Posterior cingulate gyrus (tissue), 11 donors: ENCODE measurements at regions not wholly inside any gene's neighbourhood (a gene's known extent, or its start where the extent isn't known, plus 50 kb on each side); places are given as distances from the start of the nearest gene placed in this dataset.

Source experiments
- DNase-seq, 10 donors: peaks; one replicate each; pipeline versions ENCODE4 v3.0.0 to v3.0.0-alpha.2; 2020 to 2021; ENCODE audit warnings: mixed read lengths in 3 of 10
- intact Hi-C: fragments of 100-400 bp; cut with DNase I; formaldehyde crosslinking; loops from one replicate; pipeline ENCODE4 v1.15.1; 2023

GRCh38 chr17:72025113-72025512 is 95.7 kb upstream of the SOX9 start:
- DNase-seq: no peak
- intact Hi-C loops: no loop called here

- intact Hi-C loops: no loop called here
Measured at GRCh38 chr17:72030067-72030899, 90.5 kb upstream of the SOX9 start.

GRCh38 chr17:72031219-72031884 is 89.5 kb upstream of the SOX9 start:
- intact Hi-C loops: no loop called here

More at GRCh38 chr17:72030067-72030899, 90.5 kb upstream of the SOX9 start:
- DNase-seq: peak in 9 of 10 donors; percentile 15 to 90 (median 44)

GRCh38 chr17:72033334-72033733 is 87.5 kb upstream of the SOX9 start:
- intact Hi-C loops: no loop called here
- no peak for DNase-seq

More at GRCh38 chr17:72031219-72031884, 89.5 kb upstream of the SOX9 start:
- DNase-seq: no peak

- intact Hi-C loops: no loop called here
- no peak for DNase-seq
Measured at GRCh38 chr17:72034000-72034399, 86.8 kb upstream of the SOX9 start.

GRCh38 chr17:72038427-72038826 is 82.4 kb upstream of the SOX9 start:
- intact Hi-C loops: no loop called here

GRCh38 chr17:72039490-72039889 is 81.3 kb upstream of the SOX9 start:
- intact Hi-C loops: no loop called here
- DNase-seq: no peak

More at GRCh38 chr17:72038427-72038826, 82.4 kb upstream of the SOX9 start:
- DNase-seq: no peak

- intact Hi-C loops: no loop called here
- no peak for DNase-seq
Measured at GRCh38 chr17:72046178-72046577, 74.6 kb upstream of the SOX9 start.

- no peak for DNase-seq
- intact Hi-C loops: no loop called here
Measured at GRCh38 chr17:72046643-72047612, 73.9 kb upstream of the SOX9 start.

- intact Hi-C loops: no loop called here
- no peak for DNase-seq
Measured at GRCh38 chr17:72049914-72050313, 70.9 kb upstream of the SOX9 start.

GRCh38 chr17:72053036-72053435 is 67.8 kb upstream of the SOX9 start:
- intact Hi-C loops: no loop called here
- peak in 1 of 10 donors; percentile 71 for DNase-seq

- intact Hi-C loops: no loop called here
- peak in 6 of 10 donors; percentile 9 to 79 (median 39) for DNase-seq
Measured at GRCh38 chr17:72053449-72053848, 67.4 kb upstream of the SOX9 start.

GRCh38 chr17:72056155-72056554 is 64.7 kb upstream of the SOX9 start:
- intact Hi-C loops: no loop called here
- no peak for DNase-seq

GRCh38 chr17:72056727-72057290 is 64.0 kb upstream of the SOX9 start:
- DNase-seq: no peak
- intact Hi-C loops: no loop called here

GRCh38 chr17:72060084-72060483 is 60.7 kb upstream of the SOX9 start:
- intact Hi-C loops: no loop called here
- no peak for DNase-seq

GRCh38 chr17:72063262-72063661 is 57.6 kb upstream of the SOX9 start:
- intact Hi-C loops: no loop called here
- no peak for DNase-seq

- DNase-seq: no peak
- intact Hi-C loops: no loop called here
Measured at GRCh38 chr17:72063756-72064450, 56.9 kb upstream of the SOX9 start.

- DNase-seq: no peak
- intact Hi-C loops: no loop called here
Measured at GRCh38 chr17:72064606-72065193, 56.1 kb upstream of the SOX9 start.

- DNase-seq: no peak
- intact Hi-C loops: no loop called here
Measured at GRCh38 chr17:72065556-72065955, 55.3 kb upstream of the SOX9 start.
